B cell (primary cell): ENCODE measurements at regions not wholly inside any gene's neighbourhood (a gene's known extent, or its start where the extent isn't known, plus 50 kb on each side); places are given as distances from the start of the nearest gene placed in this dataset.

Experiments used
- ATAC-seq: fragments of 200-7000 bp; cut with Tn5 transposase; one replicate; pipeline ENCODE4 v1.10.0; 2021; ENCODE audit warnings: low read depth, mild to moderate bottlenecking, moderate number of reproducible peaks, moderate library complexity
- CTCF ChIA-PET: fragments of 350-600 bp; sonication (Branson Sonifier 250); formaldehyde crosslinking; loops from one replicate; lab custom pipeline; 2021; ENCODE audit warnings: antibody characterized with exemption, inconsistent platforms; lab: Charles Lee
- POLR2A ChIA-PET: fragments of 350-600 bp; sonication (Branson Sonifier 250); formaldehyde crosslinking; loops from one replicate; lab custom pipeline; 2021; ENCODE audit warnings: antibody characterized with exemption; lab: Charles Lee
- DNase-seq: peaks from one replicate; pipeline ENCODE4 v3.0.0; 2013
- H2AFZ ChIP-seq: 2 replicates; pipeline ENCODE4 v1.6.1; 2012; ENCODE audit warnings: mild to moderate bottlenecking, low read depth, low read length; ENCODE audit not compliant: insufficient read depth, poor library complexity, severe bottlenecking
- H3K27ac ChIP-seq, 2 donors: 1 replicate in 1 of 2; 2 replicates in 1 of 2; pipeline ENCODE4 v1.5.1; 2012 to 2013; ENCODE audit warnings: low read length in 2 of 2, mild to moderate bottlenecking in 2 of 2, moderate library complexity in 1 of 2
- H3K27me3 ChIP-seq, 4 experiments: fragments of 200-600 bp in 1 of 4; sonication (generic) in 1 of 4; replicated peaks in 1 of 4; 1 replicate in 2 of 4; 2 replicates in 2 of 4; pipeline versions ENCODE4 v1.6.1 to v1.7.0; 2013 to 2016; ENCODE audit warnings: low read length in 3 of 4, mild to moderate bottlenecking in 2 of 4, mixed read lengths in 1 of 4, moderate library complexity in 1 of 4; ENCODE audit not compliant: insufficient read depth in 4 of 4, control insufficient read depth in 3 of 4; ENCODE audit errors: control extremely low read depth in 1 of 4
- H3K36me3 ChIP-seq, 2 experiments: replicated peaks in 1 of 2; 1 replicate in 1 of 2; 2 replicates in 1 of 2; pipeline versions ENCODE4 v1.6.1 to v1.7.1; 2013; ENCODE audit warnings: low read length in 1 of 2; ENCODE audit not compliant: insufficient read depth in 2 of 2, control insufficient read depth in 1 of 2; ENCODE audit errors: control extremely low read depth in 1 of 2, extremely low read depth in 1 of 2
- H3K4me1 ChIP-seq, 2 donors: fragments of 200-600 bp in 1 of 2; sonication (generic) in 1 of 2; 1 replicate in 1 of 2; 2 replicates in 1 of 2; pipeline versions ENCODE4 v1.5.1 to v1.6.1; 2013 to 2017; ENCODE audit warnings: low read length in 2 of 2; ENCODE audit not compliant: control insufficient read depth in 2 of 2, insufficient read depth in 2 of 2
- H3K4me2 ChIP-seq: replicated peaks from 2 replicates; pipeline ENCODE3; 2012; ENCODE audit warnings: mild to moderate bottlenecking, low read depth, low read length; ENCODE audit not compliant: poor library complexity, severe bottlenecking
- H3K4me3 ChIP-seq, 5 experiments: fragments of 200-600 bp in 1 of 5; sonication (generic) in 1 of 5; 1 replicate in 3 of 5; 2 replicates in 2 of 5; pipeline versions ENCODE4 v1.5.1 to v1.7.0; 2011 to 2016; ENCODE audit warnings: low read length in 4 of 5, mild to moderate bottlenecking in 4 of 5, low read depth in 2 of 5, control low read depth in 1 of 5, moderate library complexity in 1 of 5; ENCODE audit not compliant: insufficient read depth in 1 of 5; ENCODE audit errors: control extremely low read depth in 1 of 5, extremely low read depth in 1 of 5
- H3K79me2 ChIP-seq: fragments of 200-600 bp; sonication (generic); one replicate; pipeline ENCODE4 v1.6.0; 2016; ENCODE audit warnings: low read length; ENCODE audit not compliant: control insufficient read depth, insufficient read depth
- H3K9ac ChIP-seq: fragments of 200-600 bp; sonication (generic); 2 replicates; pipeline ENCODE4 v1.6.1; 2017; ENCODE audit warnings: mild to moderate bottlenecking, low read length, moderate library complexity
- H3K9me3 ChIP-seq, 3 donors: one replicate each; pipeline versions ENCODE4 v1.6.1 to v1.7.1; 2013; ENCODE audit warnings: low read length in 2 of 3; ENCODE audit not compliant: control insufficient read depth in 2 of 3, insufficient read depth in 1 of 3; ENCODE audit errors: control extremely low read depth in 1 of 3
- H4K20me1 ChIP-seq: 2 replicates; pipeline ENCODE4 v1.6.0; 2012; ENCODE audit warnings: mild to moderate bottlenecking, low read length; ENCODE audit not compliant: insufficient read depth, control insufficient read depth, poor library complexity, severe bottlenecking
- H3K27ac Mint-ChIP-seq: one replicate; pipeline ENCODE4 v1.8.0; 2021; ENCODE audit warnings: mixed read lengths
- H3K27me3 Mint-ChIP-seq: one replicate; pipeline ENCODE4 v1.8.0; 2021; ENCODE audit warnings: mixed read lengths
- H3K4me1 Mint-ChIP-seq: one replicate; pipeline ENCODE4 v1.8.0; 2021; ENCODE audit warnings: mixed read lengths
- H3K4me3 Mint-ChIP-seq: one replicate; pipeline ENCODE4 v1.8.0; 2021; ENCODE audit warnings: mixed read lengths
- H3K9me3 Mint-ChIP-seq: one replicate; pipeline ENCODE4 v1.8.0; 2022; ENCODE audit warnings: mixed read lengths; ENCODE audit not compliant: insufficient read depth
- EZH2 ChIP-seq: IDR thresholded peaks from 2 replicates; pipeline ENCODE4 v1.6.1; 2012; ENCODE audit warnings: borderline replicate concordance, low read depth, mild to moderate bottlenecking, moderate library complexity, low read length; ENCODE audit not compliant: insufficient read depth, poor library complexity, severe bottlenecking
- WGBS: methylation state at CpG from one replicate; pipeline ENCODE4 v1.1.5; 2013; ENCODE audit warnings: missing lambda C conversion rate; ENCODE audit not compliant: insufficient coverage; 5-methylcytosine and 5-hydroxymethylcytosine counted together
- intact Hi-C: fragments of 100-400 bp; cut with micrococcal nuclease; formaldehyde crosslinking; loops from one replicate; pipeline ENCODE4 v1.10.0; 2022
- TF ChIP-seq, protein P1 (sequence below): fragments of 200-600 bp; IDR thresholded peaks from one replicate; pipeline ENCODE4 v1.8.0; 2022; ENCODE audit warnings: antibody characterized with exemption, mild to moderate bottlenecking

GRCh38 chr2:37563375-37564015 lies 107.9 kb downstream of the CDC42EP3 start:
- no peak for ATAC-seq
- Mint-ChIP-seq H3K27ac (peak overlapping the region; percentile 13), H3K27me3 (no peaks in the 10 kb centered on the region), H3K4me1 (peaks cover 27% of the 10 kb centered on the region), H3K4me3 (no peak overlapping the region), H3K9me3 (no peaks in the 10 kb centered on the region)
- no peak overlapping the region for H3K9ac ChIP-seq
- no peak overlapping the region for H2AFZ ChIP-seq
- DNase-seq = no peak
- intact Hi-C loops = no loop called here
- no peak overlapping the region for H3K4me2 ChIP-seq
- CTCF ChIA-PET = no interaction called here
- peaks cover 0 to 2% (median 0%) of the 10 kb centered on the region in 3 donors for H3K9me3 ChIP-seq
- TF ChIP-seq, protein P1, sequence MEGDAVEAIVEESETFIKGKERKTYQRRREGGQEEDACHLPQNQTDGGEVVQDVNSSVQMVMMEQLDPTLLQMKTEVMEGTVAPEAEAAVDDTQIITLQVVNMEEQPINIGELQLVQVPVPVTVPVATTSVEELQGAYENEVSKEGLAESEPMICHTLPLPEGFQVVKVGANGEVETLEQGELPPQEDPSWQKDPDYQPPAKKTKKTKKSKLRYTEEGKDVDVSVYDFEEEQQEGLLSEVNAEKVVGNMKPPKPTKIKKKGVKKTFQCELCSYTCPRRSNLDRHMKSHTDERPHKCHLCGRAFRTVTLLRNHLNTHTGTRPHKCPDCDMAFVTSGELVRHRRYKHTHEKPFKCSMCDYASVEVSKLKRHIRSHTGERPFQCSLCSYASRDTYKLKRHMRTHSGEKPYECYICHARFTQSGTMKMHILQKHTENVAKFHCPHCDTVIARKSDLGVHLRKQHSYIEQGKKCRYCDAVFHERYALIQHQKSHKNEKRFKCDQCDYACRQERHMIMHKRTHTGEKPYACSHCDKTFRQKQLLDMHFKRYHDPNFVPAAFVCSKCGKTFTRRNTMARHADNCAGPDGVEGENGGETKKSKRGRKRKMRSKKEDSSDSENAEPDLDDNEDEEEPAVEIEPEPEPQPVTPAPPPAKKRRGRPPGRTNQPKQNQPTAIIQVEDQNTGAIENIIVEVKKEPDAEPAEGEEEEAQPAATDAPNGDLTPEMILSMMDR = no peak
- TF ChIP-seq EZH2 = no peak
- WGBS = 41% methylated on average over 5 of the region's 6 CpGs
- H3K27me3 ChIP-seq = peaks cover 0 to 4% (median 0%) of the 10 kb centered on the region in 4 experiments
- H3K4me1 ChIP-seq = peaks cover 16 to 19% of the 10 kb centered on the region in 2 donors
- H4K20me1 ChIP-seq = no peaks in the 10 kb centered on the region
- no peak overlapping the region for H3K27ac ChIP-seq
- no peaks in the 10 kb centered on the region for H3K79me2 ChIP-seq
- POLR2A ChIA-PET = no interaction called here
- no peaks in the 10 kb centered on the region for H3K36me3 ChIP-seq
- H3K4me3 ChIP-seq = no peak overlapping the region

- peaks cover 24% of the 10 kb centered on the region for H3K4me1 Mint-ChIP-seq
- peaks cover 7 to 13% of the 10 kb centered on the region in 2 donors for H3K4me1 ChIP-seq
- H3K9ac ChIP-seq = no peak overlapping the region
- 98% methylated on average over 4 of the region's 7 CpGs for WGBS
- TF ChIP-seq, protein P1 = no peak
- no peak for TF ChIP-seq EZH2
- no peak overlapping the region for H3K4me2 ChIP-seq
- ATAC-seq (no peak), DNase-seq (no peak)
- no peak overlapping the region for H3K4me3 Mint-ChIP-seq
- H3K27ac Mint-ChIP-seq = no peak overlapping the region
- no peaks in the 10 kb centered on the region for H3K9me3 Mint-ChIP-seq
- no peaks in the 10 kb centered on the region for H4K20me1 ChIP-seq
- H2AFZ ChIP-seq = no peak overlapping the region
- H3K27me3 Mint-ChIP-seq = no peaks in the 10 kb centered on the region
- H3K79me2 ChIP-seq = no peaks in the 10 kb centered on the region
- H3K4me3 ChIP-seq = no peak overlapping the region
- no peaks in the 10 kb centered on the region for H3K36me3 ChIP-seq
- H3K27me3 ChIP-seq = no peaks in the 10 kb centered on the region
- POLR2A ChIA-PET = no interaction called here
- H3K9me3 ChIP-seq = no peaks in the 10 kb centered on the region
- CTCF ChIA-PET = interaction anchor here (0.6 kb wide), 1 partner anchor 106 kb away, joined by 3 read pairs; no protein-coding TSS in a partner anchor
- H3K27ac ChIP-seq = no peak overlapping the region
- intact Hi-C loops = no loop called here
Measured at GRCh38 chr2:37564356-37564755, 107.1 kb downstream of the CDC42EP3 start.
